H9 (cell line): ENCODE measurements at regions not wholly inside any gene's neighbourhood (a gene's known extent, or its start where the extent isn't known, plus 50 kb on each side); places are given as distances from the start of the nearest gene placed in this dataset.

ENCODE experiments used
- DNase-seq: peaks from one replicate; pipeline ENCODE4 v3.0.0-alpha.2; 2017
- H2AFZ ChIP-seq: one replicate; pipeline ENCODE4 v1.6.1; 2013; ENCODE audit warnings: mild to moderate bottlenecking, low read length, control low read depth, moderate library complexity
- H2AK5ac ChIP-seq: 2 replicates; pipeline ENCODE4 v1.6.1; 2013; ENCODE audit warnings: low read length, control low read depth, mixed read lengths; ENCODE audit not compliant: insufficient read length
- H2BK120ac ChIP-seq: one replicate; pipeline ENCODE4 v1.6.1; 2013; ENCODE audit warnings: low read depth, mild to moderate bottlenecking, low read length, control low read depth, inconsistent platforms; ENCODE audit not compliant: poor library complexity, severe bottlenecking
- H2BK12ac ChIP-seq: 2 replicates; pipeline ENCODE4 v1.6.1; 2013; ENCODE audit warnings: low read length, control low read depth, mixed read lengths, low read depth; ENCODE audit not compliant: insufficient read length
- H2BK15ac ChIP-seq: 2 replicates; pipeline ENCODE4 v1.6.1; 2013; ENCODE audit warnings: low read depth, low read length, control low read depth
- H2BK20ac ChIP-seq: one replicate; pipeline ENCODE4 v1.6.1; 2013; ENCODE audit warnings: low read depth, mild to moderate bottlenecking, low read length, control low read depth, inconsistent platforms; ENCODE audit not compliant: poor library complexity, severe bottlenecking
- H2BK5ac ChIP-seq: 2 replicates; pipeline ENCODE4 v1.6.1; 2013; ENCODE audit warnings: low read length, control low read depth, mixed read lengths; ENCODE audit not compliant: insufficient read length
- H3K14ac ChIP-seq: 2 replicates; pipeline ENCODE4 v1.6.1; 2013; ENCODE audit warnings: low read length, control low read depth; ENCODE audit not compliant: insufficient read depth
- H3K18ac ChIP-seq: 2 replicates; pipeline ENCODE4 v1.6.1; 2013; ENCODE audit warnings: low read depth, mild to moderate bottlenecking, mixed read lengths, low read length, control low read depth; ENCODE audit not compliant: insufficient read length
- H3K23ac ChIP-seq: 2 replicates; pipeline ENCODE4 v1.6.1; 2013; ENCODE audit warnings: low read length, control low read depth, mixed read lengths, low read depth; ENCODE audit not compliant: insufficient read length
- H3K23me2 ChIP-seq: 2 replicates; pipeline ENCODE4 v1.6.1; 2013; ENCODE audit warnings: low read depth, mild to moderate bottlenecking, mixed read lengths, low read length, control low read depth; ENCODE audit not compliant: insufficient read length, poor library complexity, severe bottlenecking
- H3K27ac ChIP-seq: 2 replicates; pipeline ENCODE4 v1.5.1; 2013; ENCODE audit warnings: low read length, control low read depth, mixed read lengths, low read depth; ENCODE audit not compliant: insufficient read length
- H3K27me3 ChIP-seq: 2 replicates; pipeline ENCODE4 v1.6.1; 2013; ENCODE audit warnings: low read length, control low read depth, inconsistent platforms; ENCODE audit not compliant: insufficient read depth
- H3K4ac ChIP-seq: 2 replicates; pipeline ENCODE4 v1.6.1; 2013; ENCODE audit warnings: low read depth, mild to moderate bottlenecking, control low read depth, inconsistent platforms, low read length, moderate library complexity
- H3K4me1 ChIP-seq: 2 replicates; pipeline ENCODE4 v1.6.1; 2013; ENCODE audit warnings: low read length, control low read depth, inconsistent platforms; ENCODE audit not compliant: insufficient read depth
- H3K4me2 ChIP-seq: 2 replicates; pipeline ENCODE4 v1.6.1; 2013; ENCODE audit warnings: low read length, control low read depth, mixed read lengths; ENCODE audit not compliant: insufficient read length, insufficient read depth
- H3K56ac ChIP-seq: 2 replicates; pipeline ENCODE4 v1.6.1; 2013; ENCODE audit warnings: low read depth, mild to moderate bottlenecking, mixed read lengths, low read length, control low read depth; ENCODE audit not compliant: insufficient read length
- H3K79me1 ChIP-seq: 2 replicates; pipeline ENCODE4 v1.6.1; 2013; ENCODE audit warnings: low read depth, mild to moderate bottlenecking, moderate library complexity, low read length, control low read depth, inconsistent platforms; ENCODE audit not compliant: insufficient read depth, poor library complexity, severe bottlenecking
- H3K79me2 ChIP-seq: 2 replicates; pipeline ENCODE4 v1.6.1; 2013; ENCODE audit warnings: low read length, control low read depth, inconsistent platforms; ENCODE audit not compliant: insufficient read depth
- H3K9ac ChIP-seq: 2 replicates; pipeline ENCODE4 v1.6.1; 2013; ENCODE audit warnings: low read length, control low read depth, mixed read lengths; ENCODE audit not compliant: insufficient read length; ENCODE audit errors: extremely low read depth
- H3K9me3 ChIP-seq: one replicate; pipeline ENCODE4 v1.6.1; 2013; ENCODE audit warnings: low read depth, low read length, inconsistent platforms; ENCODE audit not compliant: control insufficient read depth
- H3T11ph ChIP-seq: one replicate; pipeline ENCODE4 v1.6.1; 2013; ENCODE audit warnings: mild to moderate bottlenecking, low read length, control low read depth, inconsistent platforms
- H4K20me1 ChIP-seq: one replicate; pipeline ENCODE4 v1.6.1; 2013; ENCODE audit not compliant: control insufficient read depth, insufficient read length, insufficient read depth
- H4K5ac ChIP-seq: 2 replicates; pipeline ENCODE4 v1.6.1; 2013; ENCODE audit warnings: low read depth, mild to moderate bottlenecking, mixed read lengths, low read length, control low read depth; ENCODE audit not compliant: insufficient read length
- H4K8ac ChIP-seq: replicated peaks from 2 replicates; pipeline ENCODE4 v1.6.1; 2013; ENCODE audit warnings: low read length, control low read depth, mixed read lengths, low read depth; ENCODE audit not compliant: insufficient read length
- H4K91ac ChIP-seq: 2 replicates; pipeline ENCODE4 v1.6.1; 2013; ENCODE audit warnings: low read depth, mild to moderate bottlenecking, moderate library complexity, mixed read lengths, low read length, control low read depth; ENCODE audit not compliant: insufficient read length
- H3K27ac Mint-ChIP-seq, 3 experiments: 2 replicates in 2 of 3; 3 replicates in 1 of 3; pipeline ENCODE4 v1.8.0; 2020 to 2021; ENCODE audit warnings: mixed read lengths in 3 of 3, mild to moderate bottlenecking in 1 of 3, moderate library complexity in 1 of 3
- H3K27me3 Mint-ChIP-seq: 2 replicates; pipeline ENCODE4 v1.8.0; 2021; ENCODE audit warnings: low read depth, mild to moderate bottlenecking, moderate library complexity, mixed read lengths
- H3K36me3 Mint-ChIP-seq, 3 experiments: 2 replicates in 2 of 3; 3 replicates in 1 of 3; pipeline ENCODE4 v1.8.0; 2020 to 2021; ENCODE audit warnings: low read depth in 3 of 3, mixed read lengths in 3 of 3; ENCODE audit not compliant: insufficient read depth in 1 of 3
- H3K4me1 Mint-ChIP-seq, 2 experiments: 2 replicates each; pipeline ENCODE4 v1.8.0; 2020; ENCODE audit warnings: mixed read lengths in 2 of 2
- H3K4me3 Mint-ChIP-seq, 2 experiments: 2 replicates in 1 of 2; 3 replicates in 1 of 2; pipeline ENCODE4 v1.8.0; 2020 to 2021; ENCODE audit warnings: mild to moderate bottlenecking in 2 of 2, mixed read lengths in 2 of 2, moderate library complexity in 1 of 2
- H3K9me3 Mint-ChIP-seq, 2 experiments: 2 replicates in 1 of 2; 3 replicates in 1 of 2; pipeline ENCODE4 v1.8.0; 2020; ENCODE audit warnings: mild to moderate bottlenecking in 2 of 2, mixed read lengths in 2 of 2, moderate library complexity in 1 of 2
- CTCF ChIP-seq: fragments of 200-600 bp; sonication (generic); conservative IDR thresholded peaks from 3 replicates; pipeline ENCODE4 v1.8.0; 2021; ENCODE audit warnings: antibody characterized with exemption, mild to moderate bottlenecking
- WGBS: extraction: QIAGEN DNeasy Blood & Tissue Kit; methylation state at CpG from one replicate; pipeline ENCODE4 v1.1.7; 2013; ENCODE audit warnings: missing lambda C conversion rate, low lambda C conversion rate, mixed read lengths; ENCODE audit not compliant: insufficient read length; ENCODE audit errors: extremely low coverage; 5-methylcytosine and 5-hydroxymethylcytosine counted together

GRCh38 chr7:46661431-46661830 is 740.4 kb upstream of the IGFBP3 start:
- no peak overlapping the region for H2BK120ac ChIP-seq
- H3K9me3 Mint-ChIP-seq = peaks cover 10 to 19% of the 10 kb centered on the region in 2 experiments
- no peaks in the 10 kb centered on the region for H4K20me1 ChIP-seq
- H3T11ph ChIP-seq = no peak overlapping the region
- no peaks in the 10 kb centered on the region for H3K27me3 Mint-ChIP-seq
- no CpG with 5 or more reads among the region's 4 CpGs for WGBS
- H3K4me1 ChIP-seq = no peaks in the 10 kb centered on the region
- no peak overlapping the region for H4K91ac ChIP-seq
- peaks cover 0 to 20% (median 11%) of the 10 kb centered on the region in 3 experiments; a peak in 5 of 7 replicates for H3K36me3 Mint-ChIP-seq
- no peak overlapping the region for H3K23ac ChIP-seq
- no peak overlapping the region for H2AK5ac ChIP-seq
- peaks cover 24 to 28% of the 10 kb centered on the region in 2 experiments for H3K4me1 Mint-ChIP-seq
- H3K79me2 ChIP-seq = no peaks in the 10 kb centered on the region
- H2BK12ac ChIP-seq = no peak overlapping the region
- H4K8ac ChIP-seq = no peak overlapping the region
- no peaks in the 10 kb centered on the region for H3K27me3 ChIP-seq
- no peak overlapping the region for H3K18ac ChIP-seq
- no peak overlapping the region for H2BK5ac ChIP-seq
- no peaks in the 10 kb centered on the region for H3K23me2 ChIP-seq
- no peaks in the 10 kb centered on the region for H3K9me3 ChIP-seq
- no peak overlapping the region for H3K4me2 ChIP-seq
- no peak overlapping the region for H2BK20ac ChIP-seq
- no peak overlapping the region for H3K9ac ChIP-seq
- H3K4ac ChIP-seq = no peak overlapping the region
- H3K4me3 Mint-ChIP-seq = no peak overlapping the region
- no peak overlapping the region for H2AFZ ChIP-seq
- no peaks in the 10 kb centered on the region for H3K79me1 ChIP-seq
- H3K27ac Mint-ChIP-seq = no peak overlapping the region
- H4K5ac ChIP-seq = no peak overlapping the region
- H3K14ac ChIP-seq = no peak overlapping the region
- DNase-seq = no peak
- H3K56ac ChIP-seq = no peak overlapping the region
- no peak overlapping the region for H2BK15ac ChIP-seq
- H3K27ac ChIP-seq = no peak overlapping the region
- no peak for TF ChIP-seq CTCF
